Right forelimb (tissue), 1 donor: ENCODE measurements at regions not wholly inside any gene's neighbourhood (a gene's known extent, or its start where the extent isn't known, plus 50 kb on each side); places are given as distances from the start of the nearest gene placed in this dataset.
A peak's percentile ranks its signal among the peaks of the same experiment; 100 is the strongest.
"Not testable (repeated sequence)": the region's sequence is repeated elsewhere in the genome, so short reads cannot be mapped to it uniquely, and the experiment has no call there.

ENCODE experiments used
- DNase-seq: peaks from one replicate; pipeline ENCODE4 v3.0.0-alpha.2; 2018

GRCh38 chr22:22784249-22785039 lies 103.2 kb upstream of the IGLL5 start:
- no peak for DNase-seq

- DNase-seq = no peak
Observed at GRCh38 chr22:22785316-22786065, 102.1 kb upstream of the IGLL5 start.

- DNase-seq = no peak
Observed at GRCh38 chr22:22786301-22787115, 101.1 kb upstream of the IGLL5 start.

GRCh38 chr22:22787151-22787550 lies 100.5 kb upstream of the IGLL5 start:
- no peak for DNase-seq

GRCh38 chr22:22787786-22788459 lies 99.7 kb upstream of the IGLL5 start:
- no peak for DNase-seq

GRCh38 chr22:22788460-22789037 lies 99.1 kb upstream of the IGLL5 start:
- DNase-seq = no peak

GRCh38 chr22:22789233-22789921 lies 98.2 kb upstream of the IGLL5 start:
- no peak for DNase-seq

GRCh38 chr22:22789922-22790845 lies 97.4 kb upstream of the IGLL5 start:
- DNase-seq = no peak

GRCh38 chr22:22791438-22792181 lies 96.0 kb upstream of the IGLL5 start:
- no peak for DNase-seq

- not testable (repeated sequence) for DNase-seq
Observed at GRCh38 chr22:22792205-22792786, 95.3 kb upstream of the IGLL5 start.

- not testable (repeated sequence) for DNase-seq
Observed at GRCh38 chr22:22795639-22796038, 92.0 kb upstream of the IGLL5 start.

GRCh38 chr22:22796724-22797123 lies 90.9 kb upstream of the IGLL5 start:
- no peak for DNase-seq

GRCh38 chr22:22798232-22798616 lies 89.4 kb upstream of the IGLL5 start:
- no peak for DNase-seq

- DNase-seq = no peak
Observed at GRCh38 chr22:22798716-22799115, 88.9 kb upstream of the IGLL5 start.

GRCh38 chr22:22799561-22799960 lies 88.1 kb upstream of the IGLL5 start:
- DNase-seq = no peak

- DNase-seq = no peak
Observed at GRCh38 chr22:22800716-22801115, 86.9 kb upstream of the IGLL5 start.

- DNase-seq = no peak
Observed at GRCh38 chr22:22802339-22802970, 85.2 kb upstream of the IGLL5 start.

- no peak for DNase-seq
Observed at GRCh38 chr22:22803285-22803853, 84.2 kb upstream of the IGLL5 start.

- DNase-seq = peak; percentile 60
Observed at GRCh38 chr22:22810018-22810427, 77.6 kb upstream of the IGLL5 start.
